T-cell (primary cell): ENCODE measurements at regions not wholly inside any gene's neighbourhood (a gene's known extent, or its start where the extent isn't known, plus 50 kb on each side); places are given as distances from the start of the nearest gene placed in this dataset.

Experiments used
- ATAC-seq, 4 experiments: fragments of 200-7000 bp in 3 of 4; fragments of 150-1000 bp in 1 of 4; cut with Tn5 transposase; replicated peaks in 1 of 4; 1 replicate in 3 of 4; 2 replicates in 1 of 4; pipeline ENCODE4 v1.10.0; 2021; ENCODE audit warnings: moderate library complexity in 3 of 4, mild to moderate bottlenecking in 2 of 4, moderate number of reproducible peaks in 1 of 4
- CTCF ChIA-PET, 2 donors: fragments of 300-600 bp; sonication (Branson Sonifier 250); formaldehyde crosslinking; loops; one replicate each; lab custom pipeline; 2022; ENCODE audit warnings: antibody characterized with exemption in 2 of 2; lab: Charles Lee
- POLR2A ChIA-PET, 2 donors: fragments of 300-600 bp; sonication (Branson Sonifier 250); formaldehyde crosslinking; loops; one replicate each; lab custom pipeline; 2022; ENCODE audit warnings: antibody characterized with exemption in 2 of 2; lab: Charles Lee
- DNase-seq, 35 experiments: peaks; one replicate each; pipeline versions ENCODE4 v3.0.0 to v3.0.0-alpha.2; 2013 to 2023
- H3K27ac ChIP-seq: one replicate; pipeline ENCODE4 v1.5.1; 2013; ENCODE audit warnings: low read length
- H3K27me3 ChIP-seq, 2 experiments: replicated peaks in 1 of 2; 1 replicate in 1 of 2; 2 replicates in 1 of 2; pipeline versions ENCODE4 v1.6.1 to v1.7.0; 2013; ENCODE audit warnings: low read length in 1 of 2, mixed read lengths in 1 of 2; ENCODE audit not compliant: control insufficient read depth in 2 of 2, insufficient read depth in 2 of 2; ENCODE audit errors: extremely low read depth in 1 of 2
- H3K36me3 ChIP-seq, 2 donors: 1 replicate in 1 of 2; 2 replicates in 1 of 2; pipeline versions ENCODE4 v1.6.1 to v1.7.0; 2013; ENCODE audit warnings: low read length in 1 of 2; ENCODE audit not compliant: control insufficient read depth in 2 of 2, insufficient read depth in 1 of 2; ENCODE audit errors: extremely low read depth in 1 of 2
- H3K4me1 ChIP-seq, 2 experiments: 1 replicate in 1 of 2; 2 replicates in 1 of 2; pipeline versions ENCODE4 v1.6.1 to v1.7.0; 2013; ENCODE audit warnings: low read length in 2 of 2, mixed read lengths in 1 of 2; ENCODE audit not compliant: insufficient read depth in 2 of 2, control insufficient read depth in 1 of 2; ENCODE audit errors: extremely low read depth in 1 of 2
- H3K4me3 ChIP-seq, 2 donors: 1 replicate in 1 of 2; 2 replicates in 1 of 2; pipeline versions ENCODE4 v1.5.1 to v1.7.0; 2013; ENCODE audit warnings: mild to moderate bottlenecking in 2 of 2, low read length in 1 of 2, moderate library complexity in 1 of 2; ENCODE audit not compliant: control insufficient read depth in 1 of 2; ENCODE audit errors: extremely low read depth in 1 of 2
- H3K9me3 ChIP-seq: 2 replicates; pipeline ENCODE4 v1.7.0; 2013
- H3K27ac Mint-ChIP-seq, 2 donors: one replicate each; pipeline ENCODE4 v1.8.0; 2020 to 2021; ENCODE audit warnings: mild to moderate bottlenecking in 2 of 2, mixed read lengths in 2 of 2
- H3K27me3 Mint-ChIP-seq, 2 donors: one replicate each; pipeline ENCODE4 v1.8.0; 2021 to 2022; ENCODE audit warnings: mixed read lengths in 2 of 2
- H3K36me3 Mint-ChIP-seq: one replicate; pipeline ENCODE4 v1.8.0; 2021; ENCODE audit warnings: mixed read lengths
- H3K4me1 Mint-ChIP-seq, 3 donors: one replicate each; pipeline ENCODE4 v1.8.0; 2020 to 2022; ENCODE audit warnings: mixed read lengths in 3 of 3, mild to moderate bottlenecking in 1 of 3
- H3K4me3 Mint-ChIP-seq, 3 donors: one replicate each; pipeline ENCODE4 v1.8.0; 2020 to 2022; ENCODE audit warnings: mild to moderate bottlenecking in 3 of 3, mixed read lengths in 3 of 3, moderate library complexity in 3 of 3
- H3K9me3 Mint-ChIP-seq, 3 donors: one replicate each; pipeline ENCODE4 v1.8.0; 2020 to 2022; ENCODE audit warnings: mixed read lengths in 3 of 3
- WGBS: methylation state at CpG from one replicate; pipeline ENCODE4 v1.1.5; 2013; ENCODE audit warnings: missing lambda C conversion rate; ENCODE audit not compliant: insufficient coverage; 5-methylcytosine and 5-hydroxymethylcytosine counted together

DNA sequence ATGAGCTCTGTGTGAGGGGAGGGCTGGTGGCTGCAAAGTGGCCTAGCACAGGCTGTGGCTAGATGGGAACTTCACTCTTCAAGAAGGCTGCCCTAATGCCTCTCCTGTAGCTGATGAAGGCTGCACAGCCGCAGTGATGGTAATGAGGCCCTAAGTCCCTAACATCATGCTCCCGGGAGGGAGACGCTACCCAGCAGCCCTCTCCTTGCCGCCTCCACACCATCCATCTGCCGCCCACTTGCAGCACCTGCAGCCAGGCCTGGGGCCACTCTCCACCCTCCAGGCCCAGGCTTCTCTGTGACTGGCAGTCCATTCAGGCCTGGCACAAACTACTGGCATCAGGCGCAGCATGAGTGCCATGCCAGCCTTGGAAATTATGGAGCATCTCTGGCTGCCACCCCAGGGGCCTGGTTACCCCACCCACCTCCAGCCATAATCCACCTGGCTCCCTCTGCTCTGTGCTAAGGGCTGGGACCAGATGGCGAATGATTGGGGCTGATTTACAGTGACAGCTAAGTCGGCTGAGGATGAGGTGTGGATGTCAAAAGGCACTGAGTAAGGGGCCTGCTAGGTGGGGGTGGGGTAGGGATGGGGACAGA is 284.2 kb downstream of the LRFN2 start:
- POLR2A ChIA-PET = no interaction called here
- Histone ChIP-seq H3K4me1 (no peaks in the 10 kb centered on the region), H3K27me3 (peaks cover 0 to 29% of the 10 kb centered on the region in 2 experiments), H3K9me3 (no peaks in the 10 kb centered on the region), H3K27ac (no peak overlapping the region), H3K4me3 (no peak overlapping the region), H3K36me3 (no peaks in the 10 kb centered on the region)
- peaks cover 6 to 13% (median 10%) of the 10 kb centered on the region in 3 donors for H3K9me3 Mint-ChIP-seq
- no peak overlapping the region for H3K27ac Mint-ChIP-seq
- H3K27me3 Mint-ChIP-seq = peaks cover 25 to 34% of the 10 kb centered on the region in 2 donors
- ATAC-seq (no peak), DNase-seq (no peak)
- CTCF ChIA-PET = interaction anchor here in 1 of 2 donors (0.6 kb wide), 1 partner anchor 13 kb away, joined by 4 read pairs; no protein-coding TSS in a partner anchor
- no peaks in the 10 kb centered on the region for H3K4me1 Mint-ChIP-seq
- no peaks in the 10 kb centered on the region for H3K36me3 Mint-ChIP-seq
- H3K4me3 Mint-ChIP-seq = no peak overlapping the region
- WGBS = 86% methylated on average over 6 of the region's 8 CpGs

DNA sequence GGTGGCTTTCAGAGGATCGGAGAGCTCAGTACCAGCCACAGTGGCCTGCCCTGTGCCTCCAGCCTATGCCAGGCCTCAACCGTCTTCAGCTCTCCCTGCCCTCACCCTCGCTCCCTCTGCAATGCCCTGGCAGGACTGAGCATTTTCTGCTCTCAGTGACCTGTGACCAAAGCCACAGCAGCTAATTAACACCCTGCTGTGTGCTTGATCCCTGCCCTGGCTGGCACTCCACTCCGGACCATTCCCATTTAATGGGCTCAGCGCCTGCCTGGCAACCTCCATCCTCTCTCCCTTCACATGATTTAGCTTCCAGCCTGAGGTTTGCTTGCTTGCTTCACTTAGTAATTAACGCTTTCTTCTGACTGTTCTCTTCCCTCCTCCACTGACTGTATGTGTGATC is 287.5 kb downstream of the LRFN2 start:
- H3K4me3 ChIP-seq = no peak overlapping the region
- H3K9me3 ChIP-seq = no peaks in the 10 kb centered on the region
- 88% methylated on average over 5 of the region's 6 CpGs for WGBS
- Mint-ChIP-seq H3K4me1 (no peaks in the 10 kb centered on the region), H3K27ac (no peak overlapping the region), H3K36me3 (no peaks in the 10 kb centered on the region), H3K9me3 (peaks cover 2 to 21% (median 13%) of the 10 kb centered on the region in 3 donors), H3K27me3 (peaks cover 7% of the 10 kb centered on the region in 2 donors), H3K4me3 (no peak overlapping the region)
- no peak overlapping the region for H3K27ac ChIP-seq
- ChIA-PET CTCF (no interaction called here), POLR2A (no interaction called here)
- no peaks in the 10 kb centered on the region for H3K4me1 ChIP-seq
- DNase-seq = no peak
- no peak for ATAC-seq
- no peaks in the 10 kb centered on the region for H3K36me3 ChIP-seq
- peaks cover 0 to 22% of the 10 kb centered on the region in 2 experiments for H3K27me3 ChIP-seq

DNA sequence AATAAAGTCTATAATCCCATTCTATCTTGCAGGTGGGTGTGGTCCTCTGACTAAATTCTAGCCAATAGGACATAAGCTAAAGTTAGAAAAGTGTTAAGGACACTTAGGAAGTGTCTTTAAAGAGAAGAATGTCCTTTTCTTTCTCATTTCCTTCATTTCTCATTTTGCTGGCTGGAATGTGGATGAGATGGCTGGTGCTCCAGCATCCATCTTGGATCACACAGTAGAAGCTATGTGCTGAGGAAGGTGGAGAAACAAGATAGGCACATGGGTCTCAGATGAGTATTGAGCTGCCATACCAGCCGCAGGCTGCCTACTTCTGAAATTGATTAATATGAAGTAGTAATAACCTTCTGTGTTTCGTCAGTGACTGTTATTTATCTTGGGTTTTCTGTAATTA is 289.0 kb downstream of the LRFN2 start:
- ChIA-PET POLR2A (no interaction called here), CTCF (no interaction called here)
- DNase-seq (no peak), ATAC-seq (no peak)
- Histone ChIP-seq H3K9me3 (no peaks in the 10 kb centered on the region), H3K27ac (no peak overlapping the region), H3K4me3 (no peak overlapping the region), H3K36me3 (no peaks in the 10 kb centered on the region), H3K27me3 (peaks cover 0 to 23% of the 10 kb centered on the region in 2 experiments), H3K4me1 (no peaks in the 10 kb centered on the region)
- WGBS = no CpG with 5 or more reads among the region's 2 CpGs
- no peak overlapping the region for H3K4me3 Mint-ChIP-seq
- peaks cover 4 to 5% of the 10 kb centered on the region in 2 donors for H3K27me3 Mint-ChIP-seq
- H3K27ac Mint-ChIP-seq = no peak overlapping the region
- H3K36me3 Mint-ChIP-seq = no peaks in the 10 kb centered on the region
- H3K9me3 Mint-ChIP-seq = peaks cover 2 to 16% (median 11%) of the 10 kb centered on the region in 3 donors
- no peaks in the 10 kb centered on the region for H3K4me1 Mint-ChIP-seq

DNA sequence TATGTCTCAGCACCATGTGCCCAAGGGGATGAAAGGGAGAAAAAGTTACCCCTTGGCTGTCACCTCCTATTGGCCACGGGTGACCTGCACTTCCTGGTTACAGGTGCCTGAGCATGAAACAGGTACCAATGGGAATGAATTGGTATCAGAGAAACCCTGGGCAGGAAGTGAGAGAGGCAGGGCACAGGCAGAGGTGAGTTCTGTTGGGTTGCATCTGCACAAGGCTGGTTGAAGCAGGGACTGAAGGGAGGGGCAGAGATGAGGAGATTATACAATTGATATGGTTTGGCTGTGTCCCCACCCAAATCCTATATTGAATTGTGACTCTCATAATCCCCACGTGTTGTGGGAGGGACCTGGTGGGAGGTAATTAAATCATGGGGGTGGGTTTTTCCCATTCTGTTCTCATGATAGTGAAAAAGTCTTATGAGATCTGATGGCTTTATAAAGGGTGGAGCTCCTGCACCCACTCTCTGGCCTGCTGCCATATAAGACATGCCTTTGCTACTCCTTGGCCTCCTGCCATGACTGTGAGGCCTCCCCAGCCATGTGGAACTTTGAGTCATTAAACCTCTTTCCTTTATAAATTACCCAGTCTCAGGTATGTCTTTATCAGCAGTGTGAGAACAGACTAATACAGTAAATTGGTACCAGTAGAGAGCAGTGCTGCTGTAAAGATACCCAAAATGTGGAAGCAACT is 291.8 kb downstream of the LRFN2 start:
- no peak overlapping the region for H3K27ac Mint-ChIP-seq
- CTCF ChIA-PET = no interaction called here
- H3K4me1 Mint-ChIP-seq = no peaks in the 10 kb centered on the region
- no peaks in the 10 kb centered on the region for H3K4me1 ChIP-seq
- no peaks in the 10 kb centered on the region for H3K9me3 ChIP-seq
- no peaks in the 10 kb centered on the region for H3K36me3 Mint-ChIP-seq
- WGBS = 67% methylated on average over 1 of the region's 2 CpGs
- no peaks in the 10 kb centered on the region for H3K36me3 ChIP-seq
- H3K4me3 Mint-ChIP-seq = no peak overlapping the region
- H3K4me3 ChIP-seq = no peak overlapping the region
- H3K9me3 Mint-ChIP-seq = peaks cover 2 to 16% (median 11%) of the 10 kb centered on the region in 3 donors
- POLR2A ChIA-PET = no interaction called here
- H3K27me3 ChIP-seq = peaks cover 0 to 18% of the 10 kb centered on the region in 2 experiments
- H3K27me3 Mint-ChIP-seq = peaks cover 14 to 21% of the 10 kb centered on the region in 2 donors
- H3K27ac ChIP-seq = no peak overlapping the region
- DNase-seq (no peak), ATAC-seq (no peak)

DNA sequence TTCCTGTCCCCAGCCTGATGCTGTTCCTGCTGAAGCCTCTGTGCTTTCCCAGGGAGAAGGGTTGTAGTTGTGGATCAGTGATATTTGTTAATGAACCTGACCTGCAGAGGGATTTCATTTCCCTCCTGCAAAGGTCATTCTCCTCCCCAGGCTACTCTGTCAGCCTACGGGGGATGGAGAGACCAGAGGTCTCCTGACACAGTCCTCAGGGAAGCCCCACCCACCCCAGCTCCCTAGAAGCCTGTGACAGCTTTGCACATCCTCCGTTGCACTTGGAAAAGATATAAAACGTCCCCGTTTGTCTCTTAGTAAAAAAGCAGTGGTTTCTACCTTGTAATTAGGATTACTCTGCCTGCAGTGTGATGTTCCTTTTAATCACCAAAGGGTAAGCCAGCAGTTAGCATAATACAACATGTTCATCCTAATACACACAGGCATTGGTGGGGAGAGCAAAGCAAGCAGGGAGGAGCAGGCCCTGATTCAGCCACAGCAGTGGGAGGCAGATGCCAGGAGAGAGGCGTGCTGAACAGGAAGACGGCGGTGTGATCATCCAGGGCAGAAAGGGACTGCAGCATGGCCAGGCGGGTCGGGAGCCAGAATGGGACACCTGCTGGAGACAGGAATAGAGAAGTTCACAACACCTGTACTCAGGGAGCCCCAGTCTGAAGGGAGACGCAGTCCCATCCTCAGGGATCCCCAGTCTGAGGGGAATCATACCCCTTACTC is 293.5 kb downstream of the LRFN2 start:
- ChIA-PET CTCF (no interaction called here), POLR2A (no interaction called here)
- DNase-seq = no peak
- peaks cover 11 to 21% of the 10 kb centered on the region in 2 donors for H3K27me3 Mint-ChIP-seq
- Histone ChIP-seq H3K4me3 (no peak overlapping the region), H3K36me3 (no peaks in the 10 kb centered on the region), H3K27me3 (peaks cover 0 to 10% of the 10 kb centered on the region in 2 experiments), H3K4me1 (no peaks in the 10 kb centered on the region), H3K9me3 (no peaks in the 10 kb centered on the region), H3K27ac (no peak overlapping the region)
- ATAC-seq = no peak
- H3K4me1 Mint-ChIP-seq = no peaks in the 10 kb centered on the region
- no peak overlapping the region for H3K27ac Mint-ChIP-seq
- H3K4me3 Mint-ChIP-seq = no peak overlapping the region
- WGBS = 85% methylated on average over 5 of the region's 10 CpGs
- H3K9me3 Mint-ChIP-seq = peaks cover 2 to 16% (median 11%) of the 10 kb centered on the region in 3 donors
- H3K36me3 Mint-ChIP-seq = no peaks in the 10 kb centered on the region

DNA sequence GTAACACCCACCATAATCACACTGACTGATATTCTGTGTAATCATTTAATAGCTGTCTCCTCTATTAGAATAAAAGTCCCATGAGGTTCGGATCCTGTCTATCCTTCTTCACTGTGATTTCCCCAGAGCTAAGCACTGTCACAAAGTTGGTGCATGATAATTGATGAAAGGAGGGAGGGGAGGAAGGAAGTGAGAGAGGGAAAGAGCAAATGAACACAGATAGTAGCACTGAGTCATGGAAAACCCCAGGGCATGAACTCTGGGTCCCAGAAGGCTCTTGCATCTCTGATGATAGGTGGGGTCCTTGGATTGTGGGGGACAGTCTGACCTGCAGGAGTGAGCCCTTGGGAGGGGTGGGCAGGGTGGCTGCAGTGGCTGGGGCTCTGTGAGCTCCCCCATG is 294.1 kb downstream of the LRFN2 start:
- H3K27ac ChIP-seq = no peak overlapping the region
- Mint-ChIP-seq H3K27me3 (peaks cover 11 to 19% of the 10 kb centered on the region in 2 donors), H3K4me1 (no peaks in the 10 kb centered on the region), H3K36me3 (no peaks in the 10 kb centered on the region), H3K9me3 (peaks cover 2 to 16% (median 7%) of the 10 kb centered on the region in 3 donors), H3K27ac (no peak overlapping the region), H3K4me3 (no peak overlapping the region)
- POLR2A ChIA-PET = no interaction called here
- DNase-seq = no peak
- H3K36me3 ChIP-seq = no peaks in the 10 kb centered on the region
- WGBS = no CpG with 5 or more reads among the region's 1 CpG
- CTCF ChIA-PET = no interaction called here
- no peaks in the 10 kb centered on the region for H3K4me1 ChIP-seq
- ATAC-seq = no peak
- H3K9me3 ChIP-seq = no peaks in the 10 kb centered on the region
- H3K4me3 ChIP-seq = no peak overlapping the region
- peaks cover 0 to 10% of the 10 kb centered on the region in 2 experiments for H3K27me3 ChIP-seq
